SK-N-SH (cell line): ENCODE measurements at regions not wholly inside any gene's neighbourhood (a gene's known extent, or its start where the extent isn't known, plus 50 kb on each side); places are given as distances from the start of the nearest gene placed in this dataset.

Source experiments
- CTCF ChIA-PET: fragments of 300-600, 350-600 bp; formaldehyde crosslinking; extraction: SDS; loops from one replicate; lab custom pipeline; 2021; lab: Yijun Ruan, JAX
- POLR2A ChIA-PET: fragments of 350-600 bp; sonication (Branson Sonifier 250); formaldehyde crosslinking; extraction: SDS; loops from one replicate; lab custom pipeline; 2020; ENCODE audit warnings: antibody characterized with exemption, inconsistent platforms; lab: Yijun Ruan, JAX
- DNase-seq: peaks from one replicate; pipeline ENCODE4 v3.0.0; 2012
- H2AFZ ChIP-seq: fragments of 200-600 bp; sonication (generic); 2 replicates; pipeline ENCODE4 v1.8.1; 2016; ENCODE audit warnings: antibody characterized with exemption, mild to moderate bottlenecking, low read depth
- H3F3A ChIP-seq: fragments of 200-600 bp; sonication (generic); replicated peaks from 2 replicates; pipeline ENCODE3; 2016; ENCODE audit warnings: antibody characterized with exemption, mild to moderate bottlenecking; ENCODE audit not compliant: insufficient read depth
- H3K27ac ChIP-seq, 2 experiments: fragments of 200-500 bp in 1 of 2; fragments of 200-600 bp in 1 of 2; sonication (Bioruptor generic) in 1 of 2; sonication (generic), shearing (Covaris generic) in 1 of 2; 2 replicates each; pipeline versions ENCODE4 v1.5.1 to v1.6.1; 2014 to 2016; ENCODE audit warnings: low read depth in 2 of 2, inconsistent platforms in 1 of 2, low read length in 1 of 2, mild to moderate bottlenecking in 1 of 2, mixed read lengths in 1 of 2
- H3K27me3 ChIP-seq: fragments of 200-600 bp; sonication (generic), shearing (Covaris generic); 2 replicates; pipeline ENCODE4 v1.6.1; 2016; ENCODE audit warnings: mixed run types; ENCODE audit not compliant: insufficient read depth
- H3K36me3 ChIP-seq, 2 experiments: fragments of 200-500 bp in 1 of 2; fragments of 200-600 bp in 1 of 2; sonication (Bioruptor generic) in 1 of 2; sonication (generic) in 1 of 2; replicated peaks in 1 of 2; 2 replicates each; pipeline versions ENCODE3 to v1.5.1; 2014 to 2016; ENCODE audit warnings: low read length in 1 of 2, mild to moderate bottlenecking in 1 of 2; ENCODE audit not compliant: insufficient read depth in 2 of 2, control insufficient read depth in 1 of 2
- H3K4me1 ChIP-seq, 2 experiments: fragments of 200-500 bp in 1 of 2; fragments of 200-600 bp in 1 of 2; sonication (Bioruptor generic) in 1 of 2; sonication (generic), shearing (Covaris generic) in 1 of 2; 2 replicates each; pipeline versions ENCODE4 v1.5.1 to v1.6.1; 2014 to 2016; ENCODE audit warnings: low read depth in 1 of 2, low read length in 1 of 2, mixed run types in 1 of 2; ENCODE audit not compliant: insufficient read depth in 2 of 2, control insufficient read depth in 1 of 2
- H3K4me2 ChIP-seq: fragments of 200-600 bp; sonication (generic), shearing (Covaris generic); 2 replicates; pipeline ENCODE4 v1.6.1; 2017; ENCODE audit warnings: mixed run types
- H3K4me3 ChIP-seq, 2 experiments: fragments of 200-500 bp in 1 of 2; fragments of 200-600 bp in 1 of 2; sonication (Bioruptor generic) in 1 of 2; sonication (generic), shearing (Covaris generic) in 1 of 2; 2 replicates each; pipeline versions ENCODE4 v1.5.1 to v1.8.1; 2014 to 2016; ENCODE audit warnings: low read depth in 2 of 2, inconsistent platforms in 1 of 2, low read length in 1 of 2, mild to moderate bottlenecking in 1 of 2, mixed read lengths in 1 of 2, moderate library complexity in 1 of 2
- H3K79me2 ChIP-seq: fragments of 200-600 bp; sonication (generic); 2 replicates; pipeline ENCODE4 v1.8.1; 2017; ENCODE audit warnings: mild to moderate bottlenecking; ENCODE audit not compliant: insufficient read depth
- H3K9ac ChIP-seq: fragments of 200-600 bp; sonication (generic); 2 replicates; pipeline ENCODE4 v1.6.1; 2017; ENCODE audit warnings: mixed run types
- H3K9me2 ChIP-seq: fragments of 200-600 bp; sonication (generic); 2 replicates; pipeline ENCODE4 v1.6.1; 2017; ENCODE audit warnings: mixed run types
- H3K9me3 ChIP-seq: fragments of 200-600 bp; sonication (generic); 2 replicates; pipeline ENCODE4 v1.6.1; 2017; ENCODE audit warnings: mixed run types, mild to moderate bottlenecking, moderate library complexity
- H4K20me1 ChIP-seq: fragments of 200-600 bp; sonication (generic); 2 replicates; pipeline ENCODE4 v1.6.1; 2017; ENCODE audit warnings: mild to moderate bottlenecking, mixed run types; ENCODE audit not compliant: insufficient read depth
- CHD2 ChIP-seq: fragments of 150-350 bp; IDR thresholded peaks from 2 replicates; pipeline ENCODE4 v1.6.1; 2018; ENCODE audit warnings: low read length; ENCODE audit not compliant: partially characterized antibody
- ELF1 ChIP-seq: IDR thresholded peaks from 2 replicates; pipeline ENCODE4 v1.4.0; 2012
- EZH2phosphoT487 ChIP-seq: fragments of 200-600 bp; sonication (generic); IDR thresholded peaks from 2 replicates; pipeline ENCODE4 v1.6.1; 2017; ENCODE audit warnings: low read depth, mixed run types, mild to moderate bottlenecking, antibody characterized with exemption, moderate library complexity, borderline replicate concordance
- FOSL2 ChIP-seq: IDR thresholded peaks from 2 replicates; pipeline ENCODE4 v1.4.0; 2012; ENCODE audit warnings: low read depth, mild to moderate bottlenecking, moderate library complexity, borderline replicate concordance
- FOXJ3 ChIP-seq: sonication (generic); formaldehyde crosslinking; IDR thresholded peaks from 2 replicates; pipeline ENCODE4 v1.5.1; 2020; ENCODE audit warnings: mild to moderate bottlenecking, missing genetic modification reagents
- FOXM1 ChIP-seq: IDR thresholded peaks from 2 replicates; pipeline ENCODE4 v1.4.0; 2012; ENCODE audit warnings: low read depth, mild to moderate bottlenecking
- GATA2 ChIP-seq: sonication (generic); formaldehyde crosslinking; IDR thresholded peaks from 2 replicates; pipeline ENCODE4 v1.5.0; 2020; ENCODE audit warnings: mild to moderate bottlenecking, missing genetic modification reagents
- IRF3 ChIP-seq: fragments of 150-350 bp; IDR thresholded peaks from 2 replicates; pipeline ENCODE4 v1.6.1; 2016; ENCODE audit warnings: mild to moderate bottlenecking, low read depth, low read length
- MAX ChIP-seq: IDR thresholded peaks from 2 replicates; pipeline ENCODE4 v1.4.0; 2012; ENCODE audit warnings: low read depth
- MXI1 ChIP-seq: IDR thresholded peaks from 2 replicates; pipeline ENCODE4 v1.6.1; 2012; ENCODE audit warnings: mild to moderate bottlenecking, low read depth, low read length, improper control_type of control experiment
- NFIC ChIP-seq: IDR thresholded peaks from 2 replicates; pipeline ENCODE4 v1.4.0; 2012; ENCODE audit warnings: borderline replicate concordance
- NRF1 ChIP-seq: IDR thresholded peaks from 2 replicates; pipeline ENCODE4 v1.6.1; 2012; ENCODE audit warnings: low read depth, mild to moderate bottlenecking, low read length
- PBX3 ChIP-seq: IDR thresholded peaks from 2 replicates; pipeline ENCODE4; 2012
- RCOR1 ChIP-seq: fragments of 150-350 bp; IDR thresholded peaks from 2 replicates; pipeline ENCODE4 v1.6.1; 2017; ENCODE audit warnings: antibody characterized with exemption, low read length
- RFX5 ChIP-seq: IDR thresholded peaks from 2 replicates; pipeline ENCODE4 v1.6.1; 2012; ENCODE audit warnings: mild to moderate bottlenecking, improper control_type of control experiment, low read length
- RXRA ChIP-seq: IDR thresholded peaks from 2 replicates; pipeline ENCODE4 v1.4.0; 2012; ENCODE audit warnings: low read depth, mild to moderate bottlenecking, borderline replicate concordance
- SIN3A ChIP-seq: IDR thresholded peaks from 2 replicates; pipeline ENCODE4 v1.6.1; 2012; ENCODE audit warnings: low read depth, mild to moderate bottlenecking, low read length, moderate library complexity, borderline replicate concordance
- SMC3 ChIP-seq: IDR thresholded peaks from 2 replicates; pipeline ENCODE4 v1.6.1; 2012; ENCODE audit warnings: low read depth, low read length, improper control_type of control experiment
- TAF1 ChIP-seq: IDR thresholded peaks from 2 replicates; pipeline ENCODE4 v1.6.1; 2012; ENCODE audit warnings: low read depth, mild to moderate bottlenecking, low read length, moderate library complexity, borderline replicate concordance
- TCF12 ChIP-seq: IDR thresholded peaks from 2 replicates; pipeline ENCODE4 v1.4.0; 2012
- YY1 ChIP-seq: IDR thresholded peaks from 2 replicates; pipeline ENCODE4 v1.4.0; 2012; ENCODE audit warnings: low read depth, mild to moderate bottlenecking
- ZBTB33 ChIP-seq: IDR thresholded peaks from 2 replicates; pipeline ENCODE4 v1.4.0; 2012; ENCODE audit warnings: low read depth, borderline replicate concordance
- WGBS: methylation state at CpG from one replicate; pipeline ENCODE4 v1.1.6; 2017; ENCODE audit warnings: low lambda C conversion rate; 5-methylcytosine and 5-hydroxymethylcytosine counted together

GRCh38 chr2:15853903-15854302 is 86.4 kb upstream of the MYCN start:
- DNase-seq, result no peak
- no peaks in the 10 kb centered on the region for H4K20me1 ChIP-seq
- no peak overlapping the region for H3K9ac ChIP-seq
- H3K4me1 ChIP-seq, result no peaks in the 10 kb centered on the region; a peak in 1 of 4 replicates
- no peaks in the 10 kb centered on the region for H3K36me3 ChIP-seq
- no peak overlapping the region for H3K27ac ChIP-seq
- H3K9me2 ChIP-seq, result no peaks in the 10 kb centered on the region
- 19% methylated on average over 3 of the region's 3 CpGs for WGBS
- POLR2A ChIA-PET, result no interaction called here
- H3K4me3 ChIP-seq, result no peak overlapping the region
- no peaks in the 10 kb centered on the region for H3K27me3 ChIP-seq
- no peak for TF ChIP-seq MAX
- TF ChIP-seq IRF3, result no peak
- TF ChIP-seq NRF1, result no peak
- TF ChIP-seq FOXJ3 (CRISPR knock-in tag), result no peak
- TF ChIP-seq FOSL2, result no peak
- TF ChIP-seq TAF1, result no peak
- TF ChIP-seq RFX5, result no peak
- TF ChIP-seq GATA2 (CRISPR knock-in tag), result no peak
- no peak for TF ChIP-seq ZBTB33
- no peak for TF ChIP-seq SIN3A
- TF ChIP-seq YY1, result no peak
- no peak for TF ChIP-seq CHD2
- TF ChIP-seq FOXM1, result no peak
- no peak for TF ChIP-seq EZH2phosphoT487
- TF ChIP-seq, all 33 proteins: peak for 0
- H3K4me2 ChIP-seq, result no peak overlapping the region
- H3K79me2 ChIP-seq, result no peaks in the 10 kb centered on the region
- H3K9me3 ChIP-seq, result 0 out of 2 replicates have a peak, but pooled peaks cover 6% of the 10 kb centered on the region
- H3F3A ChIP-seq, result no peaks in the 10 kb centered on the region
- H2AFZ ChIP-seq, result no peak overlapping the region
- CTCF ChIA-PET, result interaction anchor here (0.7 kb wide), 1 partner anchor 33 kb away, joined by 4 read pairs; no protein-coding TSS in a partner anchor

GRCh38 chr2:15855766-15856260 is 84.5 kb upstream of the MYCN start:
- Histone ChIP-seq H3K9me2 (no peaks in the 10 kb centered on the region), H4K20me1 (no peaks in the 10 kb centered on the region), H3K27ac (no peak overlapping the region), H3K27me3 (no peaks in the 10 kb centered on the region), H2AFZ (no peak overlapping the region), H3K36me3 (no peaks in the 10 kb centered on the region), H3K4me2 (no peak overlapping the region), H3F3A (no peaks in the 10 kb centered on the region), H3K9ac (no peak overlapping the region), H3K4me1 (no peaks in the 10 kb centered on the region), H3K4me3 (no peak overlapping the region), H3K9me3 (0 out of 2 replicates have a peak, but pooled peaks cover 6% of the 10 kb centered on the region), H3K79me2 (no peaks in the 10 kb centered on the region)
- no peak for DNase-seq
- ChIA-PET POLR2A (interaction anchor here (0.7 kb wide), 1 partner anchor 664 kb away, joined by 3 read pairs; no protein-coding TSS in a partner anchor), CTCF (interaction anchor here (0.6 to 1.8 kb wide), 3 partner anchors 15 to 753 kb away, joined by 3 to 8 read pairs (median 3); no protein-coding TSS in a partner anchor)
- TF ChIP-seq RCOR1 (no peak), ELF1 (no peak), RFX5 (no peak), MXI1 (no peak), GATA2 (CRISPR knock-in tag) (no peak), TAF1 (no peak), PBX3 (no peak), YY1 (no peak), SIN3A (no peak), SMC3 (no peak), NFIC (no peak), IRF3 (no peak), RXRA (no peak), TCF12 (no peak), CHD2 (no peak)
